RWPE2 (cell line): ENCODE measurements at regions not wholly inside any gene's neighbourhood (a gene's known extent, or its start where the extent isn't known, plus 50 kb on each side); places are given as distances from the start of the nearest gene placed in this dataset.
A peak's percentile ranks its signal among the peaks of the same experiment; 100 is the strongest.

Experiments used
- ATAC-seq: fragments of 200-7000 bp; cut with Tn5 transposase; 3 replicates; pipeline ENCODE4 v1.9.1; 2021; ENCODE audit warnings: low read depth
- DNase-seq: peaks from one replicate; pipeline ENCODE4 v3.0.0-alpha.2; 2020; ENCODE audit warnings: low spot score
- H3K27ac ChIP-seq: fragments of 450-650 bp; 2 replicates; pipeline ENCODE4 v1.5.1; 2017; ENCODE audit warnings: mild to moderate bottlenecking; ENCODE audit not compliant: poor library complexity, severe bottlenecking
- H3K27me3 ChIP-seq: fragments of 250-450 bp; sonication (Bioruptor Pico); 2 replicates; pipeline ENCODE4 v1.5.1; 2021; ENCODE audit warnings: mild to moderate bottlenecking, moderate library complexity; ENCODE audit not compliant: insufficient read depth, poor library complexity, severe bottlenecking
- H3K36me3 ChIP-seq: fragments of 250-450 bp; sonication (Bioruptor Pico); 2 replicates; pipeline ENCODE4 v1.5.1; 2020; ENCODE audit warnings: low read depth, mild to moderate bottlenecking, moderate library complexity
- H3K4me1 ChIP-seq: fragments of 250-450 bp; sonication (Bioruptor Pico); 2 replicates; pipeline ENCODE4 v1.5.1; 2021; ENCODE audit warnings: mild to moderate bottlenecking, moderate library complexity; ENCODE audit not compliant: insufficient read depth, poor library complexity, severe bottlenecking
- H3K4me3 ChIP-seq: fragments of 250-450 bp; sonication (Bioruptor Pico); 2 replicates; pipeline ENCODE4 v1.5.1; 2021; ENCODE audit warnings: mild to moderate bottlenecking, moderate library complexity; ENCODE audit not compliant: severe bottlenecking
- H3K9me3 ChIP-seq: fragments of 250-450 bp; sonication (Bioruptor Pico); 2 replicates; pipeline ENCODE4 v1.5.1; 2021; ENCODE audit warnings: mild to moderate bottlenecking, moderate library complexity; ENCODE audit not compliant: severe bottlenecking
- CTCF ChIP-seq: fragments of 450-650 bp; IDR thresholded peaks from one replicate; pipeline ENCODE4 v1.5.1; 2017; ENCODE audit warnings: mild to moderate bottlenecking, moderate library complexity; ENCODE audit not compliant: poor library complexity, severe bottlenecking

DNA sequence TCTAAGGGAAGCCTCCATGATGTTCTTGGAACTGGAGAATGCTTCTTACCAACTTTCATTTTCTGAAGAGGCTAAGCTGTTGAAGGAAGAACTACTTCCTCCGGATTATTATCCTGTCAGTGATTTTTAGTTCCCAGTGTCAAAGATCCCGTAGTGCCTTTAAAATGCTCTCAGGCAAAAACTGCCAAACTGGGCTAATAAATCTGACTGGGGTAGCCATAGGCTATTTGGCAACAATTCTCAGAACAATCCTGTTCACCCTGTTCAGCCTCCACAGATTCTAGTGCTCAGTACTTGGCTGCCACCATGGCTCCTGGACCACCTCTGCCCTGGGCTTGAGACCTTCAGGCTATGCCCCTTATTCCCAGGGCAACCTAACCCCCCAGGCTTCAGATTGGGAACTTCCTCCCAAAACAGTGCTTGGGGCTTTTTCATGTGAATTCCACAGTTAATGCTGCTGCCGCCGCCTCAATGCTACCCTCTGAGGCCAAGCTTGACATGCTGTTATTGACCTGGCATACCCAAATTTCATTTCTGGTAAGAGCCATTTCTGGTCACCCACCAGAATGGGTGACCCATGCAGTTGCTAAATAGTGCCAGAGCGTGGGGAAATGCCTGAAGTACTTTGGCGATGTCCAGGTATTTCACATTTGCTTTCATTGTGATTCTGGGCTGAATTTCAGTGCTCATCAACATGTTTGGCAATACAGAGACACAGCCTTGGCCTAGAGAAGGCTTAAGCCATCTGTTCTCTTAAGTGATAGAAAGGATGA, 110.0 kb upstream of the ARHGAP5 start:
- Histone ChIP-seq H3K36me3 (no peaks in the 10 kb centered on the region), H3K9me3 (no peaks in the 10 kb centered on the region), H3K4me1 (peaks cover 3% of the 10 kb centered on the region), H3K27ac (no peak overlapping the region), H3K4me3 (no peak overlapping the region), H3K27me3 (no peaks in the 10 kb centered on the region)
- no peak for DNase-seq
- TF ChIP-seq CTCF = no peak
- ATAC-seq = no peak

GRCh38 chr14:31967669-31967975, 109.5 kb upstream of the ARHGAP5 start:
- DNase-seq = no peak
- H3K27ac ChIP-seq = no peak overlapping the region

DNA sequence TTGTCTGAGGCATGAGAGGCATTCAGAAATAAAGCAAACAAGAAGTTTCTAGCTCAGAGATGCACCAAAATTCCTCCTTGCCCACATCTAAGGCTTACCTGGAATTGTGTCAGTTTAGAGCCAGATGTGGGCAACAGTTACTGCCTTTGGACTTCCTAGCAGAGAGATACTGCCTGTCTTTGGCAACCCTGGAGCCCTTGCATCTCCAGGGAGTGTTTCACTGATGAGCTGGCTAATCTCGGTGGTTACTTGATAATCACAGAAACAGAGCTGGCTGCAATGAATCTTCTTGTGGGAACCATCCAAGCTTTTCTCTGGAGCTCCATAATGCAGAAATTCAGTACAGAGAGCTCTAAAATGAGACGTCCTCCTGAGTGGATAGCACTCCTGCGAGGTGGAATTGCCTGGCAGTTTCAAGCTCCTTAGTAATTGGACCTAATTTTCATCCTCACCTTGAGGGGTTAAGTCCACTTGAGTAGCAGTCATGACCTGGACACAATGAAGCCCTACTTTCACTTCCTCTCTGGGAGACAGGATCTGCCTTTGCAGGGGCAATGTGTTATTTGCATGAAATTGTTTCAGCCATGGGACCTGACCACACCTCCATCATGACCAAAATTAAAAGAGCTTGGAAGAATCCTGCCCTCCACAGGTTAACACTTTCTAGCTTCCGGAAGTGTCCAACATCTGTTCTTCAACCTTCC, 108.8 kb upstream of the ARHGAP5 start:
- Histone ChIP-seq H3K4me3 (no peak overlapping the region), H3K36me3 (no peaks in the 10 kb centered on the region), H3K9me3 (no peaks in the 10 kb centered on the region), H3K27me3 (no peaks in the 10 kb centered on the region), H3K27ac (no peak overlapping the region), H3K4me1 (peaks cover 3% of the 10 kb centered on the region)
- ATAC-seq (peak; percentile 70), DNase-seq (no peak)
- no peak for TF ChIP-seq CTCF

More at GRCh38 chr14:31967669-31967975, 109.5 kb upstream of the ARHGAP5 start:
- no peak for TF ChIP-seq CTCF
- no peak for ATAC-seq
- Histone ChIP-seq H3K36me3 (no peaks in the 10 kb centered on the region), H3K9me3 (no peaks in the 10 kb centered on the region), H3K4me3 (no peak overlapping the region), H3K27me3 (no peaks in the 10 kb centered on the region), H3K4me1 (peaks cover 3% of the 10 kb centered on the region)

GRCh38 chr14:31968956-31969698, 108.0 kb upstream of the ARHGAP5 start:
- Histone ChIP-seq H3K4me3 (no peak overlapping the region), H3K9me3 (peaks cover 3% of the 10 kb centered on the region), H3K4me1 (peaks cover 3% of the 10 kb centered on the region), H3K36me3 (no peaks in the 10 kb centered on the region), H3K27ac (no peak overlapping the region), H3K27me3 (no peaks in the 10 kb centered on the region)
- no peak for TF ChIP-seq CTCF
- DNase-seq = no peak
- ATAC-seq = no peak
